CD14-positive monocyte (primary cell): ENCODE measurements at regions not wholly inside any gene's neighbourhood (a gene's known extent, or its start where the extent isn't known, plus 50 kb on each side); places are given as distances from the start of the nearest gene placed in this dataset.

ENCODE experiments used
- DNase-seq, 3 donors: peaks; one replicate each; pipeline ENCODE4 v3.0.0-alpha.2; 2011 to 2022
- H2AFZ ChIP-seq: 2 replicates; pipeline ENCODE4 v1.6.0; 2012; ENCODE audit warnings: mild to moderate bottlenecking, low read depth, low read length, inconsistent platforms; ENCODE audit not compliant: insufficient read depth, poor library complexity, severe bottlenecking
- H3K27ac ChIP-seq, 2 donors: 1 replicate in 1 of 2; 2 replicates in 1 of 2; pipeline ENCODE4 v1.5.1; 2012 to 2013; ENCODE audit warnings: low read length in 2 of 2, control low read depth in 1 of 2, inconsistent platforms in 1 of 2, low read depth in 1 of 2, mild to moderate bottlenecking in 1 of 2
- H3K27me3 ChIP-seq, 2 donors: one replicate each; pipeline versions ENCODE4 v1.6.0 to v1.6.1; 2011 to 2013; ENCODE audit warnings: low read length in 2 of 2; ENCODE audit not compliant: control insufficient read depth in 2 of 2, insufficient read depth in 2 of 2
- H3K36me3 ChIP-seq, 2 donors: replicated peaks in 1 of 2; 1 replicate in 1 of 2; 2 replicates in 1 of 2; pipeline versions ENCODE4 v1.5.1 to v1.6.1; 2012 to 2013; ENCODE audit warnings: low read length in 2 of 2, control low read depth in 1 of 2, inconsistent platforms in 1 of 2, mild to moderate bottlenecking in 1 of 2; ENCODE audit not compliant: insufficient read depth in 2 of 2, control insufficient read depth in 1 of 2
- H3K4me1 ChIP-seq, 2 donors: 1 replicate in 1 of 2; 2 replicates in 1 of 2; pipeline versions ENCODE4 v1.5.1 to v1.6.1; 2012 to 2013; ENCODE audit warnings: low read length in 2 of 2, control low read depth in 1 of 2, inconsistent platforms in 1 of 2, mild to moderate bottlenecking in 1 of 2, moderate library complexity in 1 of 2; ENCODE audit not compliant: insufficient read depth in 2 of 2, control insufficient read depth in 1 of 2
- H3K4me2 ChIP-seq: replicated peaks from 2 replicates; pipeline ENCODE3; 2012; ENCODE audit warnings: low read length, moderate library complexity, mild to moderate bottlenecking; ENCODE audit not compliant: poor library complexity, severe bottlenecking; ENCODE audit errors: extremely low read depth
- H3K4me3 ChIP-seq, 3 experiments: fragments of 200-600 bp in 1 of 3; sonication (generic) in 1 of 3; replicated peaks in 1 of 3; 1 replicate in 2 of 3; 2 replicates in 1 of 3; pipeline ENCODE4 v1.5.1; 2011 to 2013; ENCODE audit warnings: low read length in 3 of 3, mild to moderate bottlenecking in 3 of 3, control low read depth in 2 of 3, low read depth in 2 of 3, inconsistent platforms in 1 of 3, moderate library complexity in 1 of 3
- H3K79me2 ChIP-seq: 2 replicates; pipeline ENCODE4 v1.6.0; 2012; ENCODE audit warnings: mild to moderate bottlenecking, control low read depth, inconsistent platforms, low read length, moderate library complexity; ENCODE audit not compliant: insufficient read depth
- H3K9ac ChIP-seq: 2 replicates; pipeline ENCODE4 v1.6.0; 2017; ENCODE audit warnings: low read length, mild to moderate bottlenecking; ENCODE audit not compliant: insufficient read depth, poor library complexity, severe bottlenecking
- H3K9me3 ChIP-seq, 2 donors: replicated peaks in 1 of 2; 1 replicate in 1 of 2; 2 replicates in 1 of 2; pipeline versions ENCODE4 v1.5.1 to v1.6.1; 2012 to 2013; ENCODE audit warnings: low read length in 2 of 2, control low read depth in 1 of 2; ENCODE audit not compliant: control insufficient read depth in 1 of 2, insufficient read depth in 1 of 2
- H4K20me1 ChIP-seq: 2 replicates; pipeline ENCODE4 v1.6.0; 2012; ENCODE audit warnings: mild to moderate bottlenecking, low read length, control low read depth, moderate library complexity; ENCODE audit not compliant: insufficient read depth
- H3K27ac Mint-ChIP-seq, 7 donors: one replicate each; pipeline ENCODE4 v1.8.0; 2020; ENCODE audit warnings: mild to moderate bottlenecking in 7 of 7, mixed read lengths in 7 of 7, moderate library complexity in 6 of 7, inconsistent platforms in 2 of 7
- H3K27me3 Mint-ChIP-seq, 3 donors: one replicate each; pipeline ENCODE4 v1.8.0; 2021 to 2022; ENCODE audit warnings: low read depth in 3 of 3, mild to moderate bottlenecking in 3 of 3, mixed read lengths in 3 of 3, moderate library complexity in 3 of 3, inconsistent platforms in 1 of 3
- H3K36me3 Mint-ChIP-seq, 2 donors: one replicate each; pipeline ENCODE4 v1.8.0; 2020; ENCODE audit warnings: mixed read lengths in 2 of 2, inconsistent platforms in 1 of 2, mild to moderate bottlenecking in 1 of 2
- H3K4me1 Mint-ChIP-seq: one replicate; pipeline ENCODE4 v1.8.0; 2020; ENCODE audit warnings: mild to moderate bottlenecking, mixed read lengths
- H3K4me3 Mint-ChIP-seq, 2 donors: one replicate each; pipeline ENCODE4 v1.8.0; 2020; ENCODE audit warnings: mild to moderate bottlenecking in 2 of 2, mixed read lengths in 2 of 2, moderate library complexity in 1 of 2
- H3K9me3 Mint-ChIP-seq, 7 donors: one replicate each; pipeline ENCODE4 v1.8.0; 2020 to 2022; ENCODE audit warnings: mixed read lengths in 7 of 7, mild to moderate bottlenecking in 6 of 7, moderate library complexity in 6 of 7, inconsistent platforms in 2 of 7
- WGBS: methylation state at CpG from one replicate; pipeline ENCODE4 v1.1.5; 2013; ENCODE audit warnings: missing lambda C conversion rate; ENCODE audit not compliant: insufficient coverage; 5-methylcytosine and 5-hydroxymethylcytosine counted together
- intact Hi-C, 2 donors: fragments of 100-400 bp; cut with micrococcal nuclease; formaldehyde crosslinking; loops; one replicate each; pipeline versions ENCODE4 v1.15.0 to v1.15.1; 2023
- TF ChIP-seq, protein P1 (sequence below): fragments of 200-600 bp; IDR thresholded peaks from one replicate; pipeline ENCODE4 v1.8.0; 2022; ENCODE audit warnings: antibody characterized with exemption, mild to moderate bottlenecking

DNA sequence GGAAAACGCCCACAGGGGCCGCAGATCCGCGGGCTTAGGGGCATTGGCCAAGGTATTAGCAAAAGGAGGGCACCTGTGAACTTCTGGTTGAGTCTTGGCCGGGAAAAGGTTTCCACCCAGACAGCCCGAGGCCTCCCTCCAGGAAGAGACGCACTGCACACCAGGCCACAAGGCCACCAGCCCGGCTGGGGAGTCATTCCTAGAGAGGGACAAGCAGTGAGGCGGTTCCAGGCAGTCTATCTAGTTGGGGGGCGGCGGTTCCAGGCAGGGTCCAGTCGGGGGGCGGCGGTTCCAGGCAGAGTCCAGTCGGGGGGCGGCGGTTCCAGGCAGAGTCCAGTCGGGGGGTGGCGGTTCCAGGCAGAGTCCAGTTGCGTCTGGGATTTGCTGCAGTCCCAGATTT is 518.5 kb downstream of the GLRX3 start:
- Histone ChIP-seq H4K20me1 (no peaks in the 10 kb centered on the region), H3K4me2 (no peak overlapping the region), H3K27ac (no peak overlapping the region), H3K27me3 (no peaks in the 10 kb centered on the region), H3K4me3 (no peak overlapping the region), H3K36me3 (no peaks in the 10 kb centered on the region), H2AFZ (no peak overlapping the region), H3K79me2 (no peaks in the 10 kb centered on the region), H3K4me1 (no peaks in the 10 kb centered on the region), H3K9me3 (no peaks in the 10 kb centered on the region), H3K9ac (no peak overlapping the region)
- Mint-ChIP-seq H3K4me1 (peaks cover 2% of the 10 kb centered on the region), H3K9me3 (peaks cover 0 to 5% (median 2%) of the 10 kb centered on the region in 7 donors), H3K27ac (no peak overlapping the region), H3K27me3 (peaks cover 0 to 6% (median under 1%) of the 10 kb centered on the region in 3 donors), H3K36me3 (no peaks in the 10 kb centered on the region), H3K4me3 (no peak overlapping the region)
- TF ChIP-seq, protein P1, sequence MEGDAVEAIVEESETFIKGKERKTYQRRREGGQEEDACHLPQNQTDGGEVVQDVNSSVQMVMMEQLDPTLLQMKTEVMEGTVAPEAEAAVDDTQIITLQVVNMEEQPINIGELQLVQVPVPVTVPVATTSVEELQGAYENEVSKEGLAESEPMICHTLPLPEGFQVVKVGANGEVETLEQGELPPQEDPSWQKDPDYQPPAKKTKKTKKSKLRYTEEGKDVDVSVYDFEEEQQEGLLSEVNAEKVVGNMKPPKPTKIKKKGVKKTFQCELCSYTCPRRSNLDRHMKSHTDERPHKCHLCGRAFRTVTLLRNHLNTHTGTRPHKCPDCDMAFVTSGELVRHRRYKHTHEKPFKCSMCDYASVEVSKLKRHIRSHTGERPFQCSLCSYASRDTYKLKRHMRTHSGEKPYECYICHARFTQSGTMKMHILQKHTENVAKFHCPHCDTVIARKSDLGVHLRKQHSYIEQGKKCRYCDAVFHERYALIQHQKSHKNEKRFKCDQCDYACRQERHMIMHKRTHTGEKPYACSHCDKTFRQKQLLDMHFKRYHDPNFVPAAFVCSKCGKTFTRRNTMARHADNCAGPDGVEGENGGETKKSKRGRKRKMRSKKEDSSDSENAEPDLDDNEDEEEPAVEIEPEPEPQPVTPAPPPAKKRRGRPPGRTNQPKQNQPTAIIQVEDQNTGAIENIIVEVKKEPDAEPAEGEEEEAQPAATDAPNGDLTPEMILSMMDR: no peak
- DNase-seq: no peak
- intact Hi-C loops: no loop called here
- 96% methylated on average over 19 of the region's 20 CpGs for WGBS

DNA sequence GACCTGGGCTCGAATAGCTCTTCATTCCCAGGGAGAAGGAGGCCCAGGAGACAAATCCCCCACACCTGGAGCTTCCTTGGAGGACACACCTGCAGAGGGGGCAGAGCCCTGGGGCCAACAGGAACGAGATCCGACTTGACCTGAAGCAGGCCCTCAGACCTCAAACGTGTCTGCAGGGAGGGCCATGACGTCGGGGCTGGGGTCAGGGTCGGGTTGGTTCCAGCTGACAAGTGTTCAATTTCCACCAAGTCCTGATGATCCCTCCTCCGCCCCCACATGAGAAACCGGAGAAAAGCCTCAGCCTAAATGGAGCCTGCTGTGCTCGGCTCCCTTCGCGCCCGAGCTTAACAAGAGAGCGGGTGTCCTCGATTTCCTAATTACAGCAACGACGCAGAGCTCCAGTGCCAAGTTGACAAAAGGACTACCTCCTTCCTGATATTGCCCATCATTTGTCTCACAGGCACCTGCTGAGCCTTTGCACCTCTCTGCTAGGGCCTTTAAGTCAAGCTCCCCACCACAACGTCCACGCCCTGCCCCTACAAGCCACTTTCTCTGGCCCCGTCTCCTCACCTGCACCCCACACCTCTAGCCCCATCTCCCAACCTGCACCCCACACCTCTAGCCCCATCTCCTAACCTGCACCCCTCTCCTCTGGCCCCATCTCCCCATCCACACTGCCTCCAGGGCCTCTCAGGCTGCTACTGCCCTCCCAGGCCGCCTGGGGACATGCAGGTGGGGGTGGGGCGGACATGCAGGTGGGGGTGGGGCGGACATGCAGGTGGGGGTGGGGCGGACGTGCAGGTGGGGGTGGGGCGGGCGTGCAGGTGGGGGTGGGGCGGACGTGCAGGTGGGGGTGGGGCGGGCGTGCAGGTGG is 519.4 kb downstream of the GLRX3 start:
- Mint-ChIP-seq H3K4me3 (no peak overlapping the region), H3K27ac (peak overlapping the region in 1 of 7 donors; percentile 49), H3K9me3 (peaks cover 0 to 3% (median 1%) of the 10 kb centered on the region in 7 donors), H3K36me3 (no peaks in the 10 kb centered on the region), H3K27me3 (peaks cover 0 to 6% (median 0%) of the 10 kb centered on the region in 3 donors), H3K4me1 (peaks cover 2% of the 10 kb centered on the region)
- 88% methylated on average over 20 of the region's 31 CpGs for WGBS
- TF ChIP-seq, protein P1: no peak
- H3K36me3 ChIP-seq: no peaks in the 10 kb centered on the region
- H3K79me2 ChIP-seq: no peaks in the 10 kb centered on the region
- H3K27me3 ChIP-seq: no peaks in the 10 kb centered on the region
- no peaks in the 10 kb centered on the region for H3K4me1 ChIP-seq
- intact Hi-C loops: no loop called here
- H3K27ac ChIP-seq: no peak overlapping the region
- no peak for DNase-seq
- H3K4me2 ChIP-seq: no peak overlapping the region
- H3K9ac ChIP-seq: no peak overlapping the region
- H4K20me1 ChIP-seq: no peaks in the 10 kb centered on the region
- H2AFZ ChIP-seq: no peak overlapping the region
- H3K4me3 ChIP-seq: no peak overlapping the region
- no peaks in the 10 kb centered on the region for H3K9me3 ChIP-seq
